NCI-H2227 (cell line): ENCODE measurements at regions not wholly inside any gene's neighbourhood (a gene's known extent, or its start where the extent isn't known, plus 50 kb on each side); places are given as distances from the start of the nearest gene placed in this dataset.
"Not testable (repeated sequence)": the region's sequence is repeated elsewhere in the genome, so short reads cannot be mapped to it uniquely, and the experiment has no call there.

ENCODE experiments used
- DNase-seq: peaks from one replicate; lab custom pipeline; 2025; ENCODE audit not compliant: unreplicated experiment; lab: John Stamatoyannopoulos, UW

GRCh38 chr15:24300804-24301368 lies 374.7 kb upstream of the NPAP1 start:
- DNase-seq = not testable (repeated sequence)

- not testable (repeated sequence) for DNase-seq
Observed at GRCh38 chr15:24301999-24302398, 373.6 kb upstream of the NPAP1 start.

GRCh38 chr15:24304747-24305146 lies 370.8 kb upstream of the NPAP1 start:
- DNase-seq = not testable (repeated sequence)

GRCh38 chr15:24305643-24306042 lies 369.9 kb upstream of the NPAP1 start:
- DNase-seq = not testable (repeated sequence)

- not testable (repeated sequence) for DNase-seq
Observed at GRCh38 chr15:24309700-24310099, 365.9 kb upstream of the NPAP1 start.

GRCh38 chr15:24311692-24312091 lies 363.9 kb upstream of the NPAP1 start:
- DNase-seq = not testable (repeated sequence)

- not testable (repeated sequence) for DNase-seq
Observed at GRCh38 chr15:24316326-24316725, 359.2 kb upstream of the NPAP1 start.

- DNase-seq = no peak
Observed at GRCh38 chr15:24318981-24319380, 356.6 kb upstream of the NPAP1 start.

- DNase-seq = not testable (repeated sequence)
Observed at GRCh38 chr15:24324096-24324495, 351.5 kb upstream of the NPAP1 start.

GRCh38 chr15:24326513-24326912 lies 349.1 kb upstream of the NPAP1 start:
- not testable (repeated sequence) for DNase-seq

- DNase-seq = not testable (repeated sequence)
Observed at GRCh38 chr15:24331964-24332363, 343.6 kb upstream of the NPAP1 start.

GRCh38 chr15:24341876-24342275 lies 333.7 kb upstream of the NPAP1 start:
- not testable (repeated sequence) for DNase-seq

GRCh38 chr15:24352777-24353176 lies 322.8 kb upstream of the NPAP1 start:
- DNase-seq = not testable (repeated sequence)

- DNase-seq = not testable (repeated sequence)
Observed at GRCh38 chr15:24381103-24381502, 294.5 kb upstream of the NPAP1 start.

GRCh38 chr15:24385258-24385657 lies 290.3 kb upstream of the NPAP1 start:
- DNase-seq = not testable (repeated sequence)

GRCh38 chr15:24394303-24394702 lies 281.3 kb upstream of the NPAP1 start:
- no peak for DNase-seq

- not testable (repeated sequence) for DNase-seq
Observed at GRCh38 chr15:24412649-24413048, 262.9 kb upstream of the NPAP1 start.

- not testable (repeated sequence) for DNase-seq
Observed at GRCh38 chr15:24426286-24427054, 249.1 kb upstream of the NPAP1 start.

- not testable (repeated sequence) for DNase-seq
Observed at GRCh38 chr15:24427055-24427400, 248.5 kb upstream of the NPAP1 start.

- not testable (repeated sequence) for DNase-seq
Observed at GRCh38 chr15:24435075-24435820, 240.3 kb upstream of the NPAP1 start.

- DNase-seq = not testable (repeated sequence)
Observed at GRCh38 chr15:24437270-24437669, 238.3 kb upstream of the NPAP1 start.

GRCh38 chr15:24437735-24438134 lies 237.8 kb upstream of the NPAP1 start:
- DNase-seq = not testable (repeated sequence)
